AG04449 (cell line): ENCODE measurements at regions not wholly inside any gene's neighbourhood (a gene's known extent, or its start where the extent isn't known, plus 50 kb on each side); places are given as distances from the start of the nearest gene placed in this dataset.
"Not testable (repeated sequence)": the region's sequence is repeated elsewhere in the genome, so short reads cannot be mapped to it uniquely, and the experiment has no call there.

Experiments used
- CTCF ChIA-PET: fragments of 350-600 bp; formaldehyde crosslinking; extraction: SDS; loops from one replicate; lab custom pipeline; 2021; ENCODE audit warnings: antibody characterized with exemption; lab: Yijun Ruan, JAX
- POLR2A ChIA-PET: fragments of 400-600, 350-600 bp; formaldehyde crosslinking; extraction: SDS; loops from one replicate; lab custom pipeline; 2020; ENCODE audit warnings: antibody characterized with exemption, inconsistent platforms; lab: Yijun Ruan, JAX
- DNase-seq: peaks from one replicate; pipeline ENCODE4 v3.0.0-alpha.2; 2010; ENCODE audit warnings: low read depth, low spot score
- H3K4me3 ChIP-seq: 2 replicates; pipeline ENCODE4 v1.5.1; 2011; ENCODE audit warnings: low read depth, mild to moderate bottlenecking, control low read depth, low read length
- TF ChIP-seq, protein P1 (sequence below): IDR thresholded peaks from one replicate; pipeline ENCODE4 v1.5.1; 2011; ENCODE audit warnings: mild to moderate bottlenecking, moderate library complexity, low read length, control low read depth, inconsistent platforms; ENCODE audit not compliant: insufficient read depth; ENCODE audit errors: missing control alignments

DNA sequence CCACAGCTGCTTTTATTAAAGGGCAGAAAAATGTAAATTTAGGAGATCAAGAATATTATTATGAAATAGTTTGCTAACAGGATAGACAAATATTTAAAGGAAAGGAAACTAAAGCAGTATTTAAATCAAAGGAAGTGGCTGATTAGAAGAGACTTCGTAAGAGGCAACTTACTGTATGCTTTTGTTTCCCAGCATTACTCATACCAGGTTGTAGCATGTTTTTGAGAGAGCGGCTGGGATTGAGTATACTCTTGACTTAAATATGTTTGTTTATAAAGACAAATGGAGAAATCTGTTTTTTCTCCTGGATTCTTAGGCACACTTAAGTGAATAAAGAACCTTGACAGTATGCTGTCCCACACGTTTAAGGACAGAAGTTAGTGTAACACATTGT lies 293.7 kb downstream of the ZNF248 start:
- H3K4me3 ChIP-seq = no peak overlapping the region
- ChIA-PET POLR2A (no interaction called here), CTCF (no interaction called here)
- DNase-seq = no peak
- TF ChIP-seq, protein P1, sequence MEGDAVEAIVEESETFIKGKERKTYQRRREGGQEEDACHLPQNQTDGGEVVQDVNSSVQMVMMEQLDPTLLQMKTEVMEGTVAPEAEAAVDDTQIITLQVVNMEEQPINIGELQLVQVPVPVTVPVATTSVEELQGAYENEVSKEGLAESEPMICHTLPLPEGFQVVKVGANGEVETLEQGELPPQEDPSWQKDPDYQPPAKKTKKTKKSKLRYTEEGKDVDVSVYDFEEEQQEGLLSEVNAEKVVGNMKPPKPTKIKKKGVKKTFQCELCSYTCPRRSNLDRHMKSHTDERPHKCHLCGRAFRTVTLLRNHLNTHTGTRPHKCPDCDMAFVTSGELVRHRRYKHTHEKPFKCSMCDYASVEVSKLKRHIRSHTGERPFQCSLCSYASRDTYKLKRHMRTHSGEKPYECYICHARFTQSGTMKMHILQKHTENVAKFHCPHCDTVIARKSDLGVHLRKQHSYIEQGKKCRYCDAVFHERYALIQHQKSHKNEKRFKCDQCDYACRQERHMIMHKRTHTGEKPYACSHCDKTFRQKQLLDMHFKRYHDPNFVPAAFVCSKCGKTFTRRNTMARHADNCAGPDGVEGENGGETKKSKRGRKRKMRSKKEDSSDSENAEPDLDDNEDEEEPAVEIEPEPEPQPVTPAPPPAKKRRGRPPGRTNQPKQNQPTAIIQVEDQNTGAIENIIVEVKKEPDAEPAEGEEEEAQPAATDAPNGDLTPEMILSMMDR = no peak

DNA sequence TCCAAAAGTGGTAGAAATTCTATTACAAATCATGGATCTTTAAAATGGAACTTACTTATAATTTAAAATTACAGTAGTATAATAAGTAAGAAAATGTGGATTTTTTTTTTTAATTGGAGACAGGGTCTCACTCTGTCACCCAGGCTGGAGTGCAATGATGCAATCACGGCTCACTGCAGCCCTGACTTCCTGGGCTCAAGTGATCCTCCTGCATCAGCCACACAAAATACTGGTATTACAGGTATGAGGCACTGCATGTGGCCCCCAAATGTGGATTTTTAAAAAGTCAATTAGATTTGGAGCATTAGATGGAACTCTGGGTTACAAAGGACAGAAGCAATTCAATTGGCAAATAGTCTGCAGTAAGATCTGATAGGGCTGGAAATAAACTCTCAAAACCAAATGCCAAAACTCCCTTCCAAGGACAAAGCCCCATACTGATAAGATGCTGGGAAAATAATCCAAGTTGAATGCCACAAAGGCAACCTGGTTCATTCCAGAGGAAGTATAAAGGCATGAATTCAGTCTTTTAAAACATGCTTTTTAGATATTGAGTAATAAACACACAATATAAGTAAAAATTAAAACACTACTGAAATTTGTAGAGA lies 294.2 kb downstream of the ZNF248 start:
- POLR2A ChIA-PET = no interaction called here
- no peak for DNase-seq
- TF ChIP-seq, protein P1 = no peak
- H3K4me3 ChIP-seq = no peak overlapping the region
- CTCF ChIA-PET = no interaction called here

DNA sequence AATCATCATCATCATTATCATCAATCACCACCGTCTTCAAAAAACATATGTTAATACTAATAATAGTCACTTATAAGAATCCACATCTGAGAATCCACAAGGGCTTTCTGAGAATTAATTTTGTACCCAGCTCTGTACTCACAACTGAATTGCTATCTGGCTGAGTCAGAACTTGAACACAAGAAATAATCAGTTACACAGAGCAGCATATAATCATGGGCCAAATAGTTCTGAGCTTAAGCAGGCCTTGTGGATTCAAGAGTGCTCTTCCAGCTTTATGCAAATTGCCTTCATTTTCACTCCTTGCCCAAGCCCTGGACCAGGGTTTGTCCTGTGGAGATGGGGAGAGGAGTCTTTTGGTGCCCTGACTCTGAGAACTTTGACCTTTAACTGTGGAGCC lies 304.5 kb downstream of the ZNF248 start:
- CTCF ChIA-PET = no interaction called here
- POLR2A ChIA-PET = no interaction called here
- DNase-seq = no peak
- H3K4me3 ChIP-seq = no peak overlapping the region
- TF ChIP-seq, protein P1 = no peak

DNA sequence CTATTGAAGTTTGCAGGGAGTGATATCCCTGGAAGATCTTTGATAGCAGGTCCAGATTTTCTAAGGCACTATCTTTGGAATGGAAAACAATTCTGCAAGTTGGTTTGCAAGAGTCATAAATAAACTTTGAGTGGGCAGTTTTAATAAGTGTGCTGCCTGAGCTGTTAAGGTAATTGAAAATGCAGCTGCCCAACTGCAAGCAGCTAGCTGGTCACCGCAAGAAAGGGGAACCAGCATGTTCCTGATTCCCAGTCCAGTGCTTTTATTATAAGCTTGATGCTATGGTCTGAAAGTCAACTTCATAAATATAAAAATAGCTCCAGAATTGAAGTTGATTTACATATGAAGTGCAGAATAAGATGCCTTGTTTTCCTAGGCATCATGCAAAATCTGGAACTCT lies 308.4 kb downstream of the ZNF248 start:
- no peak overlapping the region for H3K4me3 ChIP-seq
- DNase-seq = no peak
- ChIA-PET CTCF (no interaction called here), POLR2A (no interaction called here)
- TF ChIP-seq, protein P1 = no peak

DNA sequence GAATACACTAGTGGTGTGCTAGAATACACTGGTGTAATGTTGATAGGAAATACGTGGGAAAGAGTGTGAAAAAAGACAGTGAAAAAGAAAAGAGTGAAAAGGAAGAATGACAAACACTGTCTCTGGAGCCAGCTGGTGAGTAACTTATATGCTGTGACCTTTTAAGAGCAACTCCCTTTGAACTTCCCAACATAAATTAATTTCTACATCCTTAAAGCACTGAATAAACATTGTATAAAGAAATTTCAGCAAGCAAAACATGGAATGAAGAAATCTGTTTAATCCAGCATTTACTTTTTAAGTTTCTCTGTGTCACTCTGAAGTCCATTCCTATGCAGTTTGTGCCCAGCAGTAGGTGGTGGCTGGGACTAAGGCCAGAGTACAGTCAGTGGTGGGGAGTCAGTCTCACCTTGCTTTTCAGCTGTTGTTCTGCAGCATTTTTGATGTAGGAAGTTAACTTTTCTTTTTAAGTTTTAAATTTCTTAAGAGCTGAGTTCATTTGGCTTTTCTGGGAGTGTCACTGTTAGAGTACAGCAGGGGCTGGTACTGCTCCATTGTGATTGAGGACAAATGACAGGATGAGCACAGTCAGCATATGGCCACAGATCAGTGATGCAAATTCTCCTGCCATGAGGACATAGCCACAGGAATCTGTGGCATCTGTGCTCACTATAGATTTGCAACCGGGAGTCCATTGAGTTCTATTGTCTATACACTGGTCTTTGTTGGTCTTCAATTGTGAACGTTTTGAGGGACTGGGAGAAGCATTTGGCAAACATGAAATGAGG lies 321.8 kb downstream of the ZNF248 start:
- CTCF ChIA-PET = no interaction called here
- H3K4me3 ChIP-seq = no peak overlapping the region
- TF ChIP-seq, protein P1 = no peak
- no peak for DNase-seq
- POLR2A ChIA-PET = no interaction called here

DNA sequence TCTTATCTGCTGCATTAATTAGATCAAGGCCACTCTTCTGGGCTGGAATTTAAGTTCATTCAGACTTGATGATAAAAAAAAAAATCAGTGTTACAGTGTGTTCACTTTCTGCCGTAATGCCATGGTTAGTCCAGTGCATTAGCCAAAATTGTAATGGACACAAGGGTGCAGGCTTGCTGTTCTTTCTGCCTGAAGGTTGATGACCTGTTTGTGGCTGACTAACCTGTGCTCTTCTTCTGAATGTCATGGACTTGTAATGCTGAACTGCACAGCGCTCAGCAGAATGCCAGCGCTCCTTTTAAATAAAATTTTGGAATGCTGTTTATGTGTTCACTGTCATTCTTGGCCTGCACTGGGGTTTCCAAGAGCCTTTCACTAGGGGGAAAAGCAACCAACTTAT lies 323.2 kb downstream of the ZNF248 start:
- no peak for DNase-seq
- POLR2A ChIA-PET = no interaction called here
- TF ChIP-seq, protein P1 = no peak
- CTCF ChIA-PET = no interaction called here
- H3K4me3 ChIP-seq = no peak overlapping the region

DNA sequence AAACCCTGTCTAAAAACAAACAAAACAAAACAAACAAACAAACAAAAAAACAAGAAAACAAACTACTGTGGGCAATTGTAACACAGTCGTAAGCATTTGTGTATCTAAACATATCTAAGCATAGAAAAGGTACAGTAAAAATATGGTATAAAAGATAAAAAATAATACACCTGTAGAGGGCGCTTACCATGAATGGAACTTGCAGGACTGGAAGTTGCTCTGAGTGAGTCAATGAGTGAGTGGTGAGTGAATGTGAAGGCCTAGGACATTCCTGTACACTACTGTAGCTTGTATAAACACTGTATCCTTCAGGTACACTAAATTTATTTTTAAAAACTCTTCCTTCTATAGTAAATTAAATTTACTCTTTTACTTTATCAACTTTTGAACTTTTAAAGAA lies 332.0 kb downstream of the ZNF248 start:
- H3K4me3 ChIP-seq, CTCF ChIA-PET, POLR2A ChIA-PET, DNase-seq: not testable (repeated sequence)
